Effector memory CD8-positive, alpha-beta T cell (primary cell): ENCODE measurements at regions not wholly inside any gene's neighbourhood (a gene's known extent, or its start where the extent isn't known, plus 50 kb on each side); places are given as distances from the start of the nearest gene placed in this dataset.
"Not testable (repeated sequence)": the region's sequence is repeated elsewhere in the genome, so short reads cannot be mapped to it uniquely, and the experiment has no call there.

ENCODE experiments used
- ATAC-seq: fragments of 150-1000 bp; cut with Tn5 transposase; replicated peaks from 2 replicates; pipeline ENCODE4 v1.10.0; 2021; ENCODE audit warnings: mild to moderate bottlenecking, moderate library complexity
- DNase-seq, 3 experiments: peaks; one replicate each; pipeline ENCODE4 v3.0.0; 2021
- H3K27ac Mint-ChIP-seq, 2 donors: one replicate each; pipeline ENCODE4 v1.8.0; 2022; ENCODE audit warnings: mild to moderate bottlenecking in 2 of 2, mixed read lengths in 2 of 2, moderate library complexity in 2 of 2
- H3K27me3 Mint-ChIP-seq, 2 donors: one replicate each; pipeline ENCODE4 v1.8.0; 2022; ENCODE audit warnings: mixed read lengths in 2 of 2
- H3K36me3 Mint-ChIP-seq: one replicate; pipeline ENCODE4 v1.8.0; 2022; ENCODE audit warnings: mild to moderate bottlenecking, moderate library complexity, mixed read lengths; ENCODE audit not compliant: insufficient read depth
- H3K4me1 Mint-ChIP-seq, 2 donors: one replicate each; pipeline ENCODE4 v1.8.0; 2022; ENCODE audit warnings: low read depth in 2 of 2, mixed read lengths in 2 of 2
- H3K4me3 Mint-ChIP-seq, 2 donors: one replicate each; pipeline ENCODE4 v1.8.0; 2022; ENCODE audit warnings: mild to moderate bottlenecking in 2 of 2, mixed read lengths in 2 of 2, moderate library complexity in 2 of 2
- H3K9me3 Mint-ChIP-seq, 2 donors: one replicate each; pipeline ENCODE4 v1.8.0; 2022; ENCODE audit warnings: mixed read lengths in 2 of 2

GRCh38 chr17:70318051-70318450 is 148.7 kb downstream of the KCNJ2 start:
- H3K4me1 Mint-ChIP-seq, result no peaks in the 10 kb centered on the region
- H3K9me3 Mint-ChIP-seq, result peaks cover 5 to 18% of the 10 kb centered on the region in 2 donors

GRCh38 chr17:70319516-70319915 is 150.2 kb downstream of the KCNJ2 start:
- Mint-ChIP-seq H3K4me3 (no peak overlapping the region), H3K9me3 (peaks cover 5 to 18% of the 10 kb centered on the region in 2 donors), H3K27me3 (no peaks in the 10 kb centered on the region), H3K36me3 (no peaks in the 10 kb centered on the region), H3K27ac (no peak overlapping the region), H3K4me1 (no peaks in the 10 kb centered on the region)
- ATAC-seq, result no peak
- no peak for DNase-seq

More at GRCh38 chr17:70318051-70318450, 148.7 kb downstream of the KCNJ2 start:
- Mint-ChIP-seq H3K27me3 (no peaks in the 10 kb centered on the region), H3K4me3 (no peak overlapping the region), H3K27ac (no peak overlapping the region), H3K36me3 (no peaks in the 10 kb centered on the region)
- ATAC-seq, result no peak
- no peak for DNase-seq

GRCh38 chr17:70320673-70321345 is 151.5 kb downstream of the KCNJ2 start:
- H3K4me3 Mint-ChIP-seq, result no peak overlapping the region
- no peaks in the 10 kb centered on the region for H3K4me1 Mint-ChIP-seq
- H3K27me3 Mint-ChIP-seq, result no peaks in the 10 kb centered on the region
- peaks cover 5 to 18% of the 10 kb centered on the region in 2 donors for H3K9me3 Mint-ChIP-seq
- DNase-seq (no peak), ATAC-seq (no peak)
- H3K36me3 Mint-ChIP-seq, result no peaks in the 10 kb centered on the region
- H3K27ac Mint-ChIP-seq, result no peak overlapping the region

GRCh38 chr17:70321352-70321751 is 152.0 kb downstream of the KCNJ2 start:
- H3K27me3 Mint-ChIP-seq, result no peaks in the 10 kb centered on the region
- no peak overlapping the region for H3K4me3 Mint-ChIP-seq
- no peaks in the 10 kb centered on the region for H3K36me3 Mint-ChIP-seq
- no peak for ATAC-seq
- DNase-seq, result no peak
- no peak overlapping the region for H3K27ac Mint-ChIP-seq
- H3K4me1 Mint-ChIP-seq, result no peaks in the 10 kb centered on the region
- peaks cover 5 to 18% of the 10 kb centered on the region in 2 donors for H3K9me3 Mint-ChIP-seq

GRCh38 chr17:70323269-70323668 is 153.9 kb downstream of the KCNJ2 start:
- Mint-ChIP-seq H3K4me1 (no peaks in the 10 kb centered on the region), H3K36me3 (no peaks in the 10 kb centered on the region), H3K4me3 (no peak overlapping the region), H3K27me3 (no peaks in the 10 kb centered on the region), H3K27ac (no peak overlapping the region), H3K9me3 (peaks cover 7 to 18% of the 10 kb centered on the region in 2 donors)
- ATAC-seq (no peak), DNase-seq (no peak)

GRCh38 chr17:70324031-70324430 is 154.7 kb downstream of the KCNJ2 start:
- DNase-seq (no peak), ATAC-seq (no peak)
- Mint-ChIP-seq H3K4me3 (no peak overlapping the region), H3K4me1 (no peaks in the 10 kb centered on the region), H3K27ac (no peak overlapping the region), H3K9me3 (peaks cover 8 to 11% of the 10 kb centered on the region in 2 donors), H3K36me3 (no peaks in the 10 kb centered on the region), H3K27me3 (no peaks in the 10 kb centered on the region)

- no peak for ATAC-seq
- H3K36me3 Mint-ChIP-seq, result no peaks in the 10 kb centered on the region
- H3K4me3 Mint-ChIP-seq, result no peak overlapping the region
- DNase-seq, result no peak
- no peak overlapping the region for H3K27ac Mint-ChIP-seq
- H3K4me1 Mint-ChIP-seq, result no peaks in the 10 kb centered on the region
- no peaks in the 10 kb centered on the region for H3K27me3 Mint-ChIP-seq
- H3K9me3 Mint-ChIP-seq, result peaks cover 6% of the 10 kb centered on the region in 2 donors
Measured at GRCh38 chr17:70327279-70327678, 157.9 kb downstream of the KCNJ2 start.

- no peaks in the 10 kb centered on the region for H3K4me1 Mint-ChIP-seq
- H3K36me3 Mint-ChIP-seq, result no peaks in the 10 kb centered on the region
- H3K9me3 Mint-ChIP-seq, result peaks cover 5 to 6% of the 10 kb centered on the region in 2 donors
- ATAC-seq (no peak), DNase-seq (no peak)
- H3K27me3 Mint-ChIP-seq, result no peaks in the 10 kb centered on the region
- H3K27ac Mint-ChIP-seq, result no peak overlapping the region
- H3K4me3 Mint-ChIP-seq, result no peak overlapping the region
Measured at GRCh38 chr17:70327723-70328122, 158.4 kb downstream of the KCNJ2 start.

- peaks cover 7 to 11% of the 10 kb centered on the region in 2 donors for H3K9me3 Mint-ChIP-seq
- ATAC-seq (no peak), DNase-seq (no peak)
- no peak overlapping the region for H3K4me3 Mint-ChIP-seq
- H3K27me3 Mint-ChIP-seq, result no peaks in the 10 kb centered on the region
- H3K36me3 Mint-ChIP-seq, result no peaks in the 10 kb centered on the region
- no peak overlapping the region for H3K27ac Mint-ChIP-seq
- no peaks in the 10 kb centered on the region for H3K4me1 Mint-ChIP-seq
Measured at GRCh38 chr17:70329721-70330120, 160.4 kb downstream of the KCNJ2 start.

GRCh38 chr17:70331066-70331465 is 161.7 kb downstream of the KCNJ2 start:
- not testable (repeated sequence) for H3K4me1 Mint-ChIP-seq, H3K4me3 Mint-ChIP-seq, DNase-seq, H3K36me3 Mint-ChIP-seq, H3K27ac Mint-ChIP-seq, H3K27me3 Mint-ChIP-seq, ATAC-seq
- H3K9me3 Mint-ChIP-seq, result peaks cover 7 to 13% of the 10 kb centered on the region in 2 donors

GRCh38 chr17:70332356-70333210 is 163.3 kb downstream of the KCNJ2 start:
- Mint-ChIP-seq H3K4me1 (no peaks in the 10 kb centered on the region), H3K4me3 (no peak overlapping the region), H3K27me3 (no peaks in the 10 kb centered on the region), H3K27ac (no peak overlapping the region), H3K9me3 (peaks cover 6 to 13% of the 10 kb centered on the region in 2 donors), H3K36me3 (no peaks in the 10 kb centered on the region)
- DNase-seq (no peak), ATAC-seq (no peak)

- H3K4me3 Mint-ChIP-seq, result no peak overlapping the region
- no peaks in the 10 kb centered on the region for H3K27me3 Mint-ChIP-seq
- no peak overlapping the region for H3K27ac Mint-ChIP-seq
- H3K9me3 Mint-ChIP-seq, result peaks cover 5 to 13% of the 10 kb centered on the region in 2 donors
- DNase-seq (no peak), ATAC-seq (no peak)
- no peaks in the 10 kb centered on the region for H3K4me1 Mint-ChIP-seq
- no peaks in the 10 kb centered on the region for H3K36me3 Mint-ChIP-seq
Measured at GRCh38 chr17:70336411-70336810, 167.1 kb downstream of the KCNJ2 start.

- no peaks in the 10 kb centered on the region for H3K36me3 Mint-ChIP-seq
- H3K9me3 Mint-ChIP-seq, result peaks cover 3 to 6% of the 10 kb centered on the region in 2 donors
Measured at GRCh38 chr17:70338946-70339354, 169.6 kb downstream of the KCNJ2 start.

GRCh38 chr17:70343114-70343513 is 173.8 kb downstream of the KCNJ2 start:
- no peaks in the 10 kb centered on the region for H3K4me1 Mint-ChIP-seq
- no peak for DNase-seq
- peaks cover 0 to 3% of the 10 kb centered on the region in 2 donors for H3K9me3 Mint-ChIP-seq
- no peak overlapping the region for H3K4me3 Mint-ChIP-seq
- no peaks in the 10 kb centered on the region for H3K36me3 Mint-ChIP-seq
- ATAC-seq, result no peak
- H3K27ac Mint-ChIP-seq, result no peak overlapping the region
- H3K27me3 Mint-ChIP-seq, result no peaks in the 10 kb centered on the region

More at GRCh38 chr17:70338946-70339354, 169.6 kb downstream of the KCNJ2 start:
- H3K27ac Mint-ChIP-seq, result no peak overlapping the region
- no peak for ATAC-seq
- no peak overlapping the region for H3K4me3 Mint-ChIP-seq
- H3K4me1 Mint-ChIP-seq, result no peaks in the 10 kb centered on the region
- no peak for DNase-seq
- no peaks in the 10 kb centered on the region for H3K27me3 Mint-ChIP-seq
